HG02642 (cell line): ENCODE measurements at regions not wholly inside any gene's neighbourhood (a gene's known extent, or its start where the extent isn't known, plus 50 kb on each side); places are given as distances from the start of the nearest gene placed in this dataset.
"Not testable (repeated sequence)": the region's sequence is repeated elsewhere in the genome, so short reads cannot be mapped to it uniquely, and the experiment has no call there.

Experiments
- ATAC-seq: cut with Tn5 transposase; IDR thresholded peaks from one replicate; pipeline ENCODE4 v1.9.1; 2021; ENCODE audit warnings: mild to moderate bottlenecking; ENCODE audit not compliant: unreplicated experiment, poor library complexity

DNA sequence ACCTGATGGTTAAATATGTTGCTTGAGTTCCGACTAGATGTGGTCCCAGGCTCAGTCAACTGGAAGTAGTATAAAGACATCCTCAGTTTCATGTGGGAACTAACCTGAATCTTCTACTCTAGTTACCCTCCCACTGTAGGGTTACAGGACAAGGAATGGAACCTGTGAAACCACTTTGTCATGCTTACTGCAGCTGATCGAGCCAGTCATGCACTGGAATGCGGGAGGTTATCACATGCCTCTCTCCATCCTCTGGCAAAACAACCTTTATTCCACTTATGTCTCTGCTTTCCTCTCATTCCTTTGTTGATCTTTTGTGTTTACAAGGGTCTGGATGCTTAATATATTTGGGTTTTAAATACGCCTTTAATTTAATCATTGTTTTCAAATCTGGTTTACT is 111.9 kb upstream of the DDHD1 start:
- ATAC-seq: no peak

DNA sequence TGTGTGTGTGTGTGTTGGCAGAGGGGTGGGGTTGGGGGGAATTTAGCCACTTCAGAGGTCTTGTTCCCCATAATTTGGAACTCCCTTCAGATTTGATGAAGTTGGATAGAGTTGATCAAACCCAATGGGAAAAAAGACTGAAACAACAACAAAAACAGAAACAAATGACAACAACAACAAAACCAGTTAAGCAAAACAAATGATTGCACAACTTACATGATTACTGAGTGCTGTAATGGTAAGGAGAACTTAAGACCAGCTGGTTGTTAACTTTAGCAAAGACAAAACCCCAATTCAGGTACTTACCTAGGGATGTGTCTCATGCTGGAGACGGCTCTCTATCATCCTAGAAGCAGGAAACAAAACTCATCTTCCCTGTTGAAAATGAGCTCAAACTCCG is 107.8 kb upstream of the DDHD1 start:
- no peak for ATAC-seq

DNA sequence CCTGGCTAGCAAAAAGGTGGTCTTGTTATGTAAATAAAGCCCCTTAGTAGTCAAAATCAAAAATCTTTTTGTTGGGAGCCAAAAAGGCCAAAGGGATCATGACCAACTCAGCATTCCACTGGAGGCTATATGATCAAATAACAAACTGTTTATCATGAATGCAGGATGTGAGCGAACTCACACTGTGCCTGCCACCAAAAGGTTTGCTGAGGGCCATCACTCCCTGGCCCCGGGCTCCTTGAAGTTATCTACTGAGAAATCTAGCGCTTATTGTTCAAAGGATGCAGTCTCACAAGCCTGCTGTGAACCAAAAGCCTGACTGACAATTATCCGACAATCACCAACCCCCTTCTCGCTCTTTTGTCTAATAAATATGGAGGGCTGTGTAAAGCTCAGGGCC is 107.2 kb upstream of the DDHD1 start:
- no peak for ATAC-seq

DNA sequence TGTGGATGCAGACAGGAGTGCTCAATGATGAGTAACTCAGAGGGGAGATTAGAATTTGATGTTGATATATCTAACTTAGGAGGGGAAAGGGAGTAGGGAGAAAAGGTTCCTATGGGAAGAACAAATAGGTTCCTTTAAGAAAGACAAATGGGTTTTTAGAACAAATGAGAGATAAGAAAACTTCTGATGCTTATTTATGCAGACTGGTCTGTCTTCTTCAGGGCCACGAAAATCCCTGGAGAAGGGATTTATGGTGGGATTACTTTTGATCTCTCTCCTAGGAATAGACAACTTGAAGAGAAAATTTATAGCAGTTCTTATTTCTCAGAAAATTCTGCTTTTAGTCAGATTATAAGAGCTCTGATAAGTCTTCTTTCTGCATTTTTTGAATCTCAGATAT is 99.0 kb upstream of the DDHD1 start:
- no peak for ATAC-seq

DNA sequence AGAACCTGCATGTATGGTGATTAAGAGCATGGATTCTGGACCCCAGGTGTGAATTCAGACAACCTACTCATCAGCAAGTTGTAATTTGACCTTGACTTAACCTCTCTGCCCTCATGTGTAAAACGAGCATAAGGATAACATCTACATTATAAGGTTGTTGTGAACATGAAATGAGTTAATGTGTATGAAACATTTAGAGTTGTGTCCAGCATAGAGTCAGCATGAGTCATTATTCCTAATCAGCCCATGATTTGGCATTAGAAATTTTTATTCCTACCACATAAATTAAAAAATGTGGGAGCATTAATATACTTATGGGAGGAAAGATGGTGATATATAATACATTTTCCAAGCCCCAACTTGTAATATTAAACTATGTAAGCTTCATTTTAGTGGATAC is 95.9 kb upstream of the DDHD1 start:
- ATAC-seq: no peak

DNA sequence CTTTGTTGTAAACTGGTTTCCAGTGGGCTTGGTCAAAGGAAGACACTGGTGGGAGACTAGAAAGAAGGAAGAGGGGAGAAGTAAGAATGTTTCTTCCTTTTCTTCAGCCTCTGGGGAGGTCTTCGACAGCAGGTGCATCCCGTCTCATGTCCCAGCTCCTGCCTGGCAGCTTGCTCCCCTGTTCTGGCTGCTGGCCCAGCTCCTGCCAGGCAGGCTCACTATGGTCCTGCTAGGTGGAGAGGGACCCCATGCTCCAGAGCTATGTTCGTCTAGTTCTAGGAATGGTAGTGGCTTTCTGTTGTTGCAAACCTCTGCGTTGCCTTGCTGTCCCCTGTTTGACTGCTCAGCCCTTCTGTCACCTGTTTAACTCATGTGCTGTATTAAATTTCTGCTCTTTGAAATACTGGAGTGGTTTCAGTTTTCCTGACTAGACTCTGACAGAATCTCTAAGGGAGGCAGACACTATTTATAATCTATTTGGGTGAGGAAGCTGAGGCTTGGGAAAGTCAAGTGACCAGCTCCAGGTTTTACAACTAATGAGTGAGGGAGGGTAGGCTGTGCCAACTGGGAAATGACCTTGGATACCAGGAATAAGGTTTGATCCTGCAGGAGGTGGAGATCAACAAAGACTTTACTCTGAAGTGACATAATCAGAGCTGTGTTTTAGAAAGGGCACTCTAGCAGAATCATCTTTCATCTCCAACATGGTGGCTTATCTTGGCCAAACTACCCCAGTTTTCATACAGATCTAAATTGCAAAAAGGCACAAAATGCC is 94.7 kb upstream of the DDHD1 start:
- ATAC-seq: no peak

DNA sequence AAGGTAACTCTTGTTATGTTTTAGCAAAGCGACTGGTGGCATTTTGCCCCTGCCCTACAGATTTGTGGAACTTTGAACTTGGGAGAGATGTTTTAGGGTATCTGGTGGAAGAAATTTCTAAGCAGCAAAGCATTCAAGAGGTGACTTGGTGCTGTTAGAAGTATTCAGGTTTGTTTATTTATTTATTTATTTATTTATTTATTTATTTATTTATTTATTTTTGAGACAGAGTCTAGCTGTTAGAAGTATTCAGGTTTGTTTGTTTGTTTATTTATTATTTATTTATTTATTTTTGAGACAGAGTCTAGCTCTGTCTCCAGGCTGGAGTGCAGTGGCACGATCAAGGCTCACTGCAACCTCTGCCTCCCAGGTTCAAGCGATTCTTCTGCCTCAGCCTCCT is 89.8 kb upstream of the DDHD1 start:
- not testable (repeated sequence) for ATAC-seq

DNA sequence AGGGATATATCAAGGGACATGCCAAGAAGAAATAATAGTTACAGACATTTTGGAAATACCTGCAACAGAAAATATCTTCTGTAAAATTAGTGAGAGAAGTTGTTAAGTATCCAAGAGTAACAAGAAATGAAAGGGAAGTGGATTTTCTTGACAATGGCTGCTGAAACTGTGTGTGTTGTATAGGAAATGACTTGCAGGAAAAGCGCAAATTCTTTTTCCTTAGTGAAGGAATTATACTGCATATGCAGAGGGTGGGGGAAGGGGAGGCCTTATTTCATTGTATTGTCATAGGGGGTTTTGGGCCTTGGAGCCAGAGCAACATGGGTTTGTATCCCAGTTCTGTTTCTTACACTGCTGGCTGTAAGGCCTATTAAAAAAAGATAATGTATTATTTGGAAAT is 84.4 kb upstream of the DDHD1 start:
- ATAC-seq: no peak

DNA sequence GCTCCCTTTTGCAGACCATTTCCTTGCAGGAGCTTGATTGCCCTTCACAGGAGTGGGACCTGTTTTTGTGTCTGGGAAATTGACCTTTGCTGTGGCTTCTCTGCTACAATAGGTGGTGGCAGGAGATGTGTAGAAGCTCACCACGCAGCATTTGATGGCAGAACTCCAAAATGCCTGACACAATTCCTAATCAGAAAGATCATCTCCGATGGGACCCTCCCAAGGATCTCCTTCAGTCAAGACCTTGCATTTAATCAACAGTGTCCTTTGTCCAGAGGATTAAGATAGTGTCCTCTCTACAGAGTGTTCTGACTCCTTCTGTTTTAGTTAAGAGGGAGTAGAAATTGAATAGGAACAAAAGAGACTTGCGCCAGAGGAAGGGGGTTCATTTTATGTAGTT is 83.6 kb upstream of the DDHD1 start:
- ATAC-seq: no peak

DNA sequence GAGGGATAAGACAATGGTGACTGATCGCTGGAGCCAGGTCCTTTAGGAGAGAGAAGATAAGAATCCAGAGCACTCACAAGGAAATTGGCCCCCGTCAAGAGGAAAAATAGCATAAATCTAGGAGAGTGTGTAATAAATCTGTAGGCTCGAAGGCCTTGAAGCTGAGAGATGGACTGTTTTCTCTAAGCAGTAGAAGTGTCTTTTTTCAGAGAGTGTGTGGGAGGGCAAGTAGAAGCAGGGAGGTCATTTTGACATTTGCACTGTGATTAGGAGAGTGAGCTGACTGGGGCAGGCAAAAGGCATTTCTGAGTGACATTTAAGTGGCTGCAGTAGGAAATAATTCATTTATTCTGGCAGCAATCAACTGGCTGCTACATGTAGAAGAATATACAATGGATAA is 78.0 kb upstream of the DDHD1 start:
- no peak for ATAC-seq

DNA sequence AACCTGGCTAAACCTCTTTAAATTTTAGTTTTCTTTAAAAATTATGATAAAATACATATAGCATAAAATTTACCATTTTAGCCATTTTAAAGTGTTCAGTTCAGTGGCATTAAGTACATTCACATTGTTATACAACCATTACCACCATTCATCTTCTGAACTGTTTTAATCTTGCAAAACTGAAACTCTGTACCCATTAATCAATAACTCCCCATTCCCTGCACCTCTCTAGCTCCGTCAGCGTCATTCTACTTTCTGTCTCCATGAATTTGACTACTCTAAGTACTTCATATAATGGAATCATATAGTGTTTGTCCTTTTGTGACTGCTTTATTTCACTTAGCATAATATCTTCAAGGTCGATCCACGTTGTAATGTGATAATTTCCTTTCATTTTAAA is 75.8 kb upstream of the DDHD1 start:
- ATAC-seq: no peak

DNA sequence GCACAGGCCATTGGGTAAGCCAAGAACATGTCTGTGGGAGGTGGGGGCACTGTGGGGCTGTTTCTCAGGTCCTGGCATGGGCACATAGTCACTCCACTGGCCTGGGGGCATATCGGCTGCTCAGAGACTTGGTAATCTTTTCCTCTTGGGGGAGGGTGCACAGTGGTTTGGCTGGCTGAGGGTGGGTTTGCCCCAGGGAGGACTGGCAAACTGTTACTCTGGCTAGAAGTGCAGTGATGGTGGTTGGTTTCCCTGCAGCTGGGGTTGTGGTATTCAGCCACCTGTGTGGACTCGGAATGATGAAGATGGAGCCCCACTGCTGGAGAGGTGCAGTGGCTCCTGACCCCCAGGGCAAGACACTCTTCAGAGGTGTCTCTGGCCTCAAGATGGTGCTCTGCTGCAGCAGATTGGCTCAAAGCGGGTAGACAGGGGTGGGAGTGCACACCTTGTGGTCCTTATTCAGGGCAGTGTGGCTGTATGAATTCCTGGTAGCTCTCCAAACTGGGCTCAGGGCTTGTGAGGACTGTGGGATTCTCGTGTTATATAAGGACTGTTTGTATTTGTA is 74.1 kb upstream of the DDHD1 start:
- ATAC-seq: no peak

DNA sequence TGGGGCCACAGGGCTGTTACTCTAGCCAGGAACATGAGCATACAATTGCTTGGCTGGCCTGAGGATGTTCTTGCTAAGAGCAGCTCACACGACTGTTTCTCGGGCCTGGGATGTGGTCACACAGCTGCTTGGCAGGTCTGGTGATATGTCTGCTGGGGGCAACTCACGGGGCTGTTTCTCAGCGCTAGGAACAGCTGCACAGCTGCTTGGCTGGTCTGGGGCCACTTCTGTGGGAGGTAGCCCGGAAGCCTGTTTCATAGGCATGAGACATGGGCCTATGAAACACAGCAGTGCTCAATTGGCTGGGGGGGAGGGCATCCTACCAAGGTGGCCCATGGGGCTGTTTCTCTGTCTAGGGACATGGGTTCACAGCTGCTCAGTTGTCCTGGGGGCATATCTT is 73.4 kb upstream of the DDHD1 start:
- no peak for ATAC-seq

DNA sequence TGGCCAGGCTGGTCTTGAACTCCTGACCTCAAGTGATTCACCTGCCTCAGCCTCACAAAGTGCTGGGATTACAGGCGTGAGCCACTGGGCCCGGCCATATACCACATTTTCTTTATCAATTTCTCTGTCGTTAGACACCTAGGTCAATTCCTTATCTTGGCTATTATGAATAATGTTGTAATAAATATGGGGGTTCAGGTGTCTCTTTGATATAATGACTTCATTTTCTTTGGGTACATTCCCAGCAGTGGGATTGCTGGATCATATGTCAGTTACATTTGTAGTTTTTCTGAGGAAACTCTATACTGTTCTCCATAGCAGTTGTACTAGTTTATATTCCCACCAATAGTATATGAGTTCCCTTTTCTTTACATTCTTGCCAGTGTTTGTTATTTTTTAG is 67.8 kb upstream of the DDHD1 start:
- ATAC-seq: no peak

DNA sequence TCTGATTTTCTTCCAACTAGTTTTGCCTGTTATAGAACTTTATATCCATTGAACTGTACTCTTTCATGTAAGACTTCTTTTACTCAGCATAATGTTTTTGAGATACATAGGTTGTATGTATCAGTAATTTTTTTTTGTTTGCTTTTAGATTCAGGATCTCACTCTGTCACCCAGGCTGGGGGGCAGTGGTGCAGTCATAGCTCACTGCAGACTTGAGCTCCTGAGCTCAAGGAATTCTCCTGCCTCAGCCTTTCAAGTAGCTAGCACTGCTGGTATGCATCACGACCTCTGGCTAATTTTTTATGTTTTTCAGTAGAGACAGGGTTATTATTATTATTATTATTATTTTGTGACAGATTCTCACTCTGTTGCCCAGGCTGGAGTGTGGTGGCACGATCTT is 65.0 kb upstream of the DDHD1 start:
- no peak for ATAC-seq

DNA sequence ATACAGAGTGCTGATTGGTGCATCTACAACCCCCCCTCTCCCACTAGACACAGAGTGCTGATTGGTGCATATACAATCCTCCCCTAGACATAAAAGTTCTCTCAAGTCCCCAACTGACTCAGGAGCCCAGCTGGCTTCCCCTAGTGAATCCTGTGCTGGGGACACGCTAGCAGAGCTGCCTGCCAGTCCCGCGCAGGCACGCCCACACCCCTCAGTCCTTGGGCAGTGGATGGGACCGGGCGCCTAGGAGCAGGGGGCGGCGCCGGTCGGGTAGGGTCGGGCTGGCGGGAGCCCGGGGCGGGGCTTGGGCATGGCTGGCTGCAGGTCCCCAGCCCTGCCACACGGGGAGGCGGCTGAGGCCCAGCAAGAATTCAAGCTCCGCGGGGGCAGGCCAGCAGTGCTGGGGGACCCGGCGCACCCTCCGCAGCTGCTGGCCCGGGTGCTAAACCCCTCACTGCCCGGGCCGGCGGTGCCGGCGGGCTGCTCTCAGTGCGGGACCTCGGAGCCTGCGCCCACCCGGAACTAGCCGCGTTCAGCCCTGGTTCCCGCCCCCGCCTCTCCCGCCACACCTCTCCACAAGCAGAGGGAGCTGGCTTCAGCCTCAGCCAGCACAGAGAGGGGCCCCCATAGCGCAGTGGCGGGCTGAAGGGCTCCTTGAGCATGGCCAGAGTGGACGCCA is 64.3 kb upstream of the DDHD1 start:
- peak; percentile 99 for ATAC-seq

DNA sequence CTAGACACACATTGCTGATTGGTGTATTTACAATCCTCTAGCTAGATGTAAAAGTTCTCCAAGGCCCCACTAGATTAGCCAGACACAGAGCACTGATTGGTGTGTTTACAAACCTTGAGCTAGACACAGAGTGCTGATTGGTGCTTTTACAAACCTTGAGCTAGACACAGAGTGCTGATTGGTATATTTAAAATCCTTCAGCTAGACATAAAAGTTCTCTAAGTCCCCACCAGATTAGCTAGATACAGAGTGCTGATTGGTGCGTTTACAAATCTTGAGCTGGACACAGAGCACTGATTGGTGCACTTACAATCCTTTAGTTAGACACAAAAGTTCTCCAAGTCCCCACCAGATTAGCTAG is 63.8 kb upstream of the DDHD1 start:
- not testable (repeated sequence) for ATAC-seq

DNA sequence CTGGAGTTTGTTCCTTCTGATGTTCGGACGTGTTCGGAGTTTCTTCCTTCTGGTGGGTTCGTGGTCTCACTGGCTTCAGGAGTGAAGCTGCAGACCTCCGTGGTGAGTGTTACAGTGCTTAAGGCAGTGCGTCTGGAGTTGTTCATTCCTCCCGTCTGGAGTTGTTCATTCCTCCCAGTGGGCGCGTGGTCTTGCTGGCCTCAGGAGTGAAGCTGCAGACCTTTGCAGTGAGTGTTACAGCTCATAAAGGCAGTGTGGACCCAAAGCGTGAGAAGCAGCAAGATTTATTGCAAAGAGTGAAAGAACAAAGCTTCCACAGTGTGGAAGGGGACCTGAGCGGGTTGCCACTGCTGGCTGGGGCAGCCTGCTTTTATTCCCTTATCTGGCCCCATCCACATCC is 63.4 kb upstream of the DDHD1 start:
- ATAC-seq: not testable (repeated sequence)

DNA sequence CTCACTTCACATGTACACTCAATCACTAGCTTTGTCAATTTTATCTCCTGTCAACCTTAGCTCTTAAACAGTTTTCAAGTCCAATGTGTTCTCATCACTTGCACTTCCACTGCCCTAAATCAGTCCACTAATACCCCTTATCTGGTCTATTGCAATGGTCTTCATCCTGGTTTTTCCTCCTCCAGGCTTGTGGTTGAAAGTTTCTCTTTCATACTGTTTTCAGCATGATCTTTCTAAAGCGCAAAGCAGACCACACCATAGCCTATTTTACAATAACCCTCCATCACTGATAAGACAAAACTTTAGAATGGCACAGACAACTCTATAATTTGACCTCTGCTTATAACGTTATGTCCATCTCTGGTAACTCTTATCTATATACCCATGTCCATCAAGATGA is 62.0 kb upstream of the DDHD1 start:
- no peak for ATAC-seq

DNA sequence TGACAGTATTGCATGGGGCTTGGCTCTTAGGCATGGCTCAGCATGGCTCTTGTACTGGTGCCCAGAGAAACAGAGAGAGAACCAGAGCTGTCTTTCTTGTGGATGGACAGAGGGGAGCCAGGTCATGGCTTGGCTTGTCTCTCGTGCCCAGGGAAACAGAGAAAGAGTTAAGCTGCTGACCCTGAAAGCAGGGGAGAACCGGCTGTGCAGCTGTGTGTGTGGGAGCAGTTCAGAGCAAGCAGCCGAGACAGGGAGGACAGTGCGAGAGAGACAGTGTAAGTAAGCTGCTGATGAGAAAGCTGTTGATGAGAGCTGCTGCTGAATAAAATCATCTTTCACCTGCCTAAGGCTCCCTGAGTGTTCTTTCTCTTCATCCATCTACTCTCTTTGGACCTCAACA is 61.3 kb upstream of the DDHD1 start:
- ATAC-seq: no peak

DNA sequence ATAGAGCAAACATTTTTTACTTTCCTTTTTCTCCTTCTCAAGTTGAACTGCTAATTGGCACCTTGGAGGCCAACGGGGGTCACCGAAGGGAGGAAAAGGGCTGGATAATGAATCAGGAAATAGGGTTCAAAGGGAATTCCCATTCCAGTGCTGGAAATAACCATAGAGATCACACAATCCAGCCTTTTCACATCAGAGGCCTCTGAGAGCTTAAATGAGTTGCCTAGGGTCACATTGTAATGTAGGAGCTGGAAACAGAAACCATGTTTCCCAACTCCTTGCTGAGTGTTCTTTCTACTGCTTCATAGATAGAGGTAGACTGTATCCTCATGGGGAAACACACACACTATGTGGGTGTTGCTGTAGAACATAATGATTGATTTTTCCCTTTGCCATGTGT is 60.6 kb upstream of the DDHD1 start:
- ATAC-seq: no peak

DNA sequence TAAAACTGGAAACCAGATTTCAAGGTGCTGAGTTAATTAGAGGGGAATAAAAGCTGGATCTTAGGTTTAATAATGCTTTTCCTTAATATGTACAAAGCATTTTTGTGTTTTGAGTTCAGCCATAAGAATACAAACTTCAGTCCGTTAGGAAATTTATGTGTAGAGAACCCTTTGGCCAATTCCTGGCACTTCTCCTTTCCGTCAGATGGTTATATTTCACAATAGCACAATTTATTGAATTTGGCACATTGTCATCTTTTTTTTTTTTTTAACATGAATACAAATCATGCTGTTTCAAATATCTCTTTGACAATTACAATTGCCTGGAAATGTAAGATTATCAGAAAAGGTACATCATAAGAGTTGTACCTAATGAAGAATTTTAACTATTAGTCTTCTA is 56.2 kb upstream of the DDHD1 start:
- ATAC-seq: no peak
